ENCODE measurements at regions not wholly inside any gene's neighbourhood (a gene's known extent, or its start where the extent isn't known, plus 50 kb on each side); places are given as distances from the start of the nearest gene placed in this dataset.

- no peak for TF ChIP-seq POLR2A (IDR thresholded peaks at IDR 0.05)
- TF ChIP-seq CTCF (IDR thresholded peaks at IDR 0.05), result no peak
Observed at GRCh38 chr2:74743778-74744177, 89.7 kb downstream of the SEMA4F start.
